Neural progenitor cell (in vitro differentiated cells): ENCODE measurements at regions not wholly inside any gene's neighbourhood (a gene's known extent, or its start where the extent isn't known, plus 50 kb on each side); places are given as distances from the start of the nearest gene placed in this dataset.

Experiments
- DNase-seq: peaks from one replicate; pipeline ENCODE4 v3.0.0-alpha.2; 2016; ENCODE audit warnings: low spot score
- H2AFZ ChIP-seq: fragments of 200-600 bp; sonication (generic); replicated peaks from 2 replicates; pipeline ENCODE4 v1.6.1; 2016; ENCODE audit warnings: antibody characterized with exemption
- H3F3A ChIP-seq: fragments of 200-600 bp; sonication (generic); 2 replicates; pipeline ENCODE4 v1.6.1; 2016; ENCODE audit warnings: antibody characterized with exemption, low read depth
- H3K27ac ChIP-seq: fragments of 200-600 bp; sonication (generic); 2 replicates; pipeline ENCODE4 v1.5.1; 2016; ENCODE audit warnings: mild to moderate bottlenecking
- H3K27me3 ChIP-seq: fragments of 200-600 bp; sonication (generic); 2 replicates; pipeline ENCODE4 v1.6.1; 2016; ENCODE audit warnings: mild to moderate bottlenecking, moderate library complexity
- H3K36me3 ChIP-seq: fragments of 200-600 bp; sonication (generic); 2 replicates; pipeline ENCODE4 v1.5.1; 2016
- H3K4me1 ChIP-seq: fragments of 200-600 bp; sonication (generic); 2 replicates; pipeline ENCODE4 v1.6.1; 2016; ENCODE audit warnings: mixed run types
- H3K4me2 ChIP-seq: fragments of 200-600 bp; sonication (generic); 2 replicates; pipeline ENCODE4 v1.6.1; 2016
- H3K4me3 ChIP-seq: fragments of 200-600 bp; sonication (generic); 2 replicates; pipeline ENCODE4 v1.5.1; 2016
- H3K79me2 ChIP-seq: fragments of 200-600 bp; sonication (generic); 2 replicates; pipeline ENCODE4 v1.6.1; 2016; ENCODE audit warnings: low read depth
- H3K9ac ChIP-seq: fragments of 200-600 bp; sonication (generic); 2 replicates; pipeline ENCODE4 v1.6.1; 2016
- H3K9me3 ChIP-seq: fragments of 200-600 bp; sonication (generic); 2 replicates; pipeline ENCODE4 v1.5.1; 2016; ENCODE audit warnings: low read depth
- H4K20me1 ChIP-seq: fragments of 200-600 bp; sonication (generic); 2 replicates; pipeline ENCODE4 v1.6.1; 2016; ENCODE audit warnings: low read depth
- H3K27ac Mint-ChIP-seq: 3 replicates; pipeline ENCODE4 v1.8.0; 2021; ENCODE audit warnings: mixed read lengths
- H3K27me3 Mint-ChIP-seq: 2 replicates; pipeline ENCODE4 v1.8.0; 2022; ENCODE audit warnings: low read depth, mild to moderate bottlenecking, inconsistent platforms, moderate library complexity, mixed read lengths; ENCODE audit not compliant: insufficient read depth
- H3K36me3 Mint-ChIP-seq: 3 replicates; pipeline ENCODE4 v1.8.0; 2021; ENCODE audit warnings: mixed read lengths
- H3K4me1 Mint-ChIP-seq: 3 replicates; pipeline ENCODE4 v1.8.0; 2021; ENCODE audit warnings: mixed read lengths
- H3K4me3 Mint-ChIP-seq: 3 replicates; pipeline ENCODE4 v1.8.0; 2021; ENCODE audit warnings: mild to moderate bottlenecking, moderate library complexity, mixed read lengths
- H3K9me3 Mint-ChIP-seq: 3 replicates; pipeline ENCODE4 v1.8.0; 2020; ENCODE audit warnings: mixed read lengths
- CTCF ChIP-seq: fragments of 200-600 bp; sonication (generic); IDR thresholded peaks from 2 replicates; pipeline ENCODE4 v1.5.1; 2017; ENCODE audit warnings: antibody characterized with exemption, mild to moderate bottlenecking
- EZH2 ChIP-seq: fragments of 200-600 bp; sonication (generic); IDR thresholded peaks from 2 replicates; pipeline ENCODE4 v1.6.1; 2017; ENCODE audit warnings: antibody characterized with exemption, mild to moderate bottlenecking, moderate library complexity
- EZH2phosphoT487 ChIP-seq: fragments of 200-600 bp; sonication (generic); IDR thresholded peaks from 2 replicates; pipeline ENCODE4 v1.6.1; 2017; ENCODE audit warnings: antibody characterized with exemption

- Mint-ChIP-seq H3K4me3 (peak overlapping the region; percentile 27), H3K27ac (no peak overlapping the region), H3K9me3 (no peaks in the 10 kb centered on the region), H3K27me3 (no peaks in the 10 kb centered on the region), H3K4me1 (peaks cover 11% of the 10 kb centered on the region), H3K36me3 (no peaks in the 10 kb centered on the region)
- H4K20me1 ChIP-seq = no peaks in the 10 kb centered on the region
- no peak overlapping the region for H3K9ac ChIP-seq
- no peak overlapping the region for H3K4me3 ChIP-seq
- H3K27ac ChIP-seq = no peak overlapping the region
- H3K9me3 ChIP-seq = no peaks in the 10 kb centered on the region
- H2AFZ ChIP-seq = peak overlapping the region; percentile 54
- H3K36me3 ChIP-seq = no peaks in the 10 kb centered on the region
- H3K79me2 ChIP-seq = no peaks in the 10 kb centered on the region
- TF ChIP-seq EZH2phosphoT487 = no peak
- no peak for TF ChIP-seq EZH2
- no peak for TF ChIP-seq CTCF
- peak overlapping the region; percentile 43 for H3K4me2 ChIP-seq
- H3F3A ChIP-seq = peaks cover 6% of the 10 kb centered on the region
- peak; percentile 29 for DNase-seq
- H3K27me3 ChIP-seq = no peaks in the 10 kb centered on the region
- peaks cover 10% of the 10 kb centered on the region for H3K4me1 ChIP-seq
Measured at GRCh38 chr10:93199191-93199751, 125.6 kb downstream of the CYP26A1 start.

- Histone ChIP-seq H3K9me3 (no peaks in the 10 kb centered on the region), H3K4me1 (no peaks in the 10 kb centered on the region), H3K9ac (no peak overlapping the region), H3F3A (no peaks in the 10 kb centered on the region), H3K79me2 (no peaks in the 10 kb centered on the region), H3K27me3 (no peaks in the 10 kb centered on the region), H3K27ac (no peak overlapping the region), H3K4me2 (no peak overlapping the region), H3K36me3 (no peaks in the 10 kb centered on the region), H3K4me3 (no peak overlapping the region), H4K20me1 (no peaks in the 10 kb centered on the region), H2AFZ (no peak overlapping the region)
- H3K27me3 Mint-ChIP-seq = peaks cover 6% of the 10 kb centered on the region
- H3K9me3 Mint-ChIP-seq = no peaks in the 10 kb centered on the region
- H3K27ac Mint-ChIP-seq = no peak overlapping the region
- no peak overlapping the region for H3K4me3 Mint-ChIP-seq
- no peak for DNase-seq
- H3K4me1 Mint-ChIP-seq = peaks cover 10% of the 10 kb centered on the region
- TF ChIP-seq EZH2phosphoT487 (no peak), EZH2 (no peak), CTCF (no peak)
- H3K36me3 Mint-ChIP-seq = no peaks in the 10 kb centered on the region
Measured at GRCh38 chr10:93204494-93205485, 131.1 kb downstream of the CYP26A1 start.

GRCh38 chr10:93206652-93207051, 133.0 kb downstream of the CYP26A1 start:
- Mint-ChIP-seq H3K27me3 (peaks cover 6% of the 10 kb centered on the region), H3K27ac (no peak overlapping the region), H3K4me1 (peaks cover 10% of the 10 kb centered on the region), H3K4me3 (no peak overlapping the region), H3K36me3 (no peaks in the 10 kb centered on the region), H3K9me3 (no peaks in the 10 kb centered on the region)
- Histone ChIP-seq H3K36me3 (no peaks in the 10 kb centered on the region), H3K4me1 (no peaks in the 10 kb centered on the region), H2AFZ (peak overlapping the region; percentile 82), H4K20me1 (no peaks in the 10 kb centered on the region), H3K9ac (no peak overlapping the region), H3K4me3 (no peak overlapping the region), H3K27me3 (no peaks in the 10 kb centered on the region), H3K27ac (no peak overlapping the region), H3K4me2 (no peak overlapping the region), H3K79me2 (no peaks in the 10 kb centered on the region), H3K9me3 (no peaks in the 10 kb centered on the region), H3F3A (no peaks in the 10 kb centered on the region)
- TF ChIP-seq EZH2phosphoT487 = no peak
- TF ChIP-seq CTCF = peak; percentile 19
- DNase-seq = peak; percentile 55
